Coronary artery (tissue), 2 donors: ENCODE measurements at regions not wholly inside any gene's neighbourhood (a gene's known extent, or its start where the extent isn't known, plus 50 kb on each side); places are given as distances from the start of the nearest gene placed in this dataset.

ENCODE experiments used
- DNase-seq: peaks from one replicate; pipeline ENCODE4 v3.0.0-alpha.2; 2017; ENCODE audit warnings: low spot score
- H3K27ac ChIP-seq, 2 donors: fragments of 200-600 bp; sonication (generic); one replicate each; pipeline ENCODE4 v1.5.1; 2016 to 2019
- H3K4me3 ChIP-seq: fragments of 200-600 bp; sonication (generic); 2 replicates; pipeline ENCODE4 v1.5.1; 2016; ENCODE audit warnings: mild to moderate bottlenecking, moderate library complexity
- TF ChIP-seq, protein P1 (sequence below): fragments of 200-600 bp; sonication (generic); IDR thresholded peaks from one replicate; pipeline ENCODE4 v1.5.1; 2019; ENCODE audit warnings: antibody characterized with exemption

DNA sequence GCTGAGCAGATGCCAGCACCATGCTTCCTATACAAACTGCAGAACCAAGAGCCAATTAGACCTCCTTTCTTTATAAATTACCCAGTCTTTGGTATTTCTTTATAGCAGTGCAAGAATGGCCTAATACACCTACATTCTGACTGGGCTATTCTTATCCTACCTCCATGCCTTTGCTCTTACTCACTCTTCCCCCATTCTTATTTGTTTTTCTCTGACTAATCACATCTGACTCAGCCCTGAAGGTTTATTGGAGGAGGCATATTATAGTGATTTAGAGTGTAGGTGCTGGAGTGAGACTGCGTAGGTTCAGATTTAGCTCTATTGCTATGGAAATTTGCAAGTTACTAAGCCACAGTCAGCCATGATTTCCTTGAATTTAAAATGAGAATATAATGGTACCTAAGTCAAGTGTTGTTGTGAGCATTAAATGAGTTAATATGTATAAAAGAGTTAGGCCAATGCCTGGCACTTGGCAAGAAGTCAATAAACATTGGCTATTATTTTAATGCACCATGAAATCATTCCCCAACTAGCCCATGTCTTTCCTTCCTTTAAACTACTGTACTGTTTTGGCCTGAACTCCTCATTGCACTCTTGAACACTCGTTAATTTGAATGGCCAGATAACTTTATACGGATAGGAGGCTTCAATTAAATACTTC, 531.2 kb upstream of the ZNF608 start:
- H3K27ac ChIP-seq = no peak overlapping the region
- DNase-seq = no peak
- H3K4me3 ChIP-seq = no peak overlapping the region
- TF ChIP-seq, protein P1, sequence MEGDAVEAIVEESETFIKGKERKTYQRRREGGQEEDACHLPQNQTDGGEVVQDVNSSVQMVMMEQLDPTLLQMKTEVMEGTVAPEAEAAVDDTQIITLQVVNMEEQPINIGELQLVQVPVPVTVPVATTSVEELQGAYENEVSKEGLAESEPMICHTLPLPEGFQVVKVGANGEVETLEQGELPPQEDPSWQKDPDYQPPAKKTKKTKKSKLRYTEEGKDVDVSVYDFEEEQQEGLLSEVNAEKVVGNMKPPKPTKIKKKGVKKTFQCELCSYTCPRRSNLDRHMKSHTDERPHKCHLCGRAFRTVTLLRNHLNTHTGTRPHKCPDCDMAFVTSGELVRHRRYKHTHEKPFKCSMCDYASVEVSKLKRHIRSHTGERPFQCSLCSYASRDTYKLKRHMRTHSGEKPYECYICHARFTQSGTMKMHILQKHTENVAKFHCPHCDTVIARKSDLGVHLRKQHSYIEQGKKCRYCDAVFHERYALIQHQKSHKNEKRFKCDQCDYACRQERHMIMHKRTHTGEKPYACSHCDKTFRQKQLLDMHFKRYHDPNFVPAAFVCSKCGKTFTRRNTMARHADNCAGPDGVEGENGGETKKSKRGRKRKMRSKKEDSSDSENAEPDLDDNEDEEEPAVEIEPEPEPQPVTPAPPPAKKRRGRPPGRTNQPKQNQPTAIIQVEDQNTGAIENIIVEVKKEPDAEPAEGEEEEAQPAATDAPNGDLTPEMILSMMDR = no peak

DNA sequence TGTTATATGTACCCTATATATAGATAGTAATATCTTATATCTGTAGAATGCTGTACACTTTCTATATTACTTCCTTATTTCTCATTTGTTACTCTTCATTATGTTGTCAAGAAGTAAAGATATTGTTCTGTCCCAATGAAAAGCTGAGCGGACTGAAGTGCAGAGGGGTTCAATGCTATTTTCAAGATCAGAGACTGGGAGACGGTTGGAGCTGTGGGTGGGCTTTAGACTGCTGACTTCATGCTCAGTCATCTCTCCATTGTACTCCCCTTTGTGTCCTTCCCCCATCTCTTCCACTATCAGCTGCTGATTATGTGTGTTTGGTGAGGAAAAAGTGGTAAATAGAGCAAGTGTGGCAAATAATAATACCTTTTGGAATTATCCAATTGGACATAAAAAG, 532.3 kb upstream of the ZNF608 start:
- TF ChIP-seq, protein P1 = no peak
- H3K4me3 ChIP-seq = no peak overlapping the region
- no peak for DNase-seq

DNA sequence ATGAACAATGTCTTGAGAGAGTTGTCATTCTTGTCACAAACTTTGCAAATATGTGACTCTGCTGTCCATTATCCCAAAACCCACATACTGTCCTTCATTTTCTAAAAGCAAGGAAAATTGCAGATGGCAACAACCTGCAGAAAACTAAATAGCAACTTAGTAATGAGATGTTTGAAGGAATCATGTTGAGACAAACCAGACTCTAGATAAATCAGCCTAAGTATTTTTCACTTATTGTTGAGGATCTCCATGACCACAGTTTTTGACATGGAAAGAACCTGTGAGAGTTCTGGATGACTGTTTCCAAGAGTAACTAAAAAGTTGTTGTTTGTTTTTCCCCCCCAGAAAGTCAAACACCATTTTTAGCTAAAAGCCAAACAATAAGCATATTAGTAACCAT, 535.2 kb upstream of the ZNF608 start:
- Histone ChIP-seq H3K27ac (no peak overlapping the region), H3K4me3 (no peak overlapping the region)
- TF ChIP-seq, protein P1 = no peak
- DNase-seq = no peak

More for the DNA sequence above, 532.3 kb upstream of the ZNF608 start:
- no peak overlapping the region for H3K27ac ChIP-seq

DNA sequence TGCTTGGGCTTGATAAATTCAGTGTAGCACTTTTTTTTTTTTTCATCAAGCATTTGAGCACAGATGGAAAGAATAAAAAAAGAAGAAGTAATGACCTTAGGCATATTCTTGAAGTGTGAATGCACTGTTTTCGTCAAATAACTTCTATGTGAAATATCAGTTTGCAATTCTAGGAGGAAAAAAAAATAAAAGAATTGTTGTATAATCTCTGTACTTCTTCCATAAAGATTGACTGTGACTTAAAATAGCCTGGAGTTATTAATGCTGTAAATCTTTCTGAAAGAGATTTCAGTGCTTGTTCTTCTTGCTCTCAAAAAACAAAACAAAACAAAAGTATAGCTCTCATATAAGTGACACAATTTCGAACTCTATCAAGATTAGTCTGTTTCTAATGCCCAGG, 536.9 kb upstream of the ZNF608 start:
- no peak for DNase-seq
- Histone ChIP-seq H3K4me3 (no peak overlapping the region), H3K27ac (no peak overlapping the region)
- TF ChIP-seq, protein P1 = no peak

DNA sequence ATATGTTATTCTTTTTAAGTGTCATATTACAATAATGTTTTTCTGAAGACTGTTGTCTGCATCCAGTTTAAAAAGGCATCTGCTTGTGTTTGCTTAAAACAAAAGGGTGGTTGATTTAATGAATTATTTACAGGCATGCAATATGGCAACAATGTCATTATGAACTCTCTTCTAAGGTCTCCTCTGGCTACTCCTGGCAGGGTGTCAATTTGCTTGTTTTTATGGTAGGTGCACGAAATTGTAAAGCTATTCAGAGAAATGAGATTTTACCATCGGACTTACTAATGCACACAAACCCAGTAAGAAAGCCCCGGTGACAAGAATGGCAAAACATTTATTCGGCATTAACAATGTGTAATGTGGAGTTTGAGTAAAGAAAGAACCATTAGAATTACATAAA, 539.8 kb upstream of the ZNF608 start:
- TF ChIP-seq, protein P1 = no peak
- Histone ChIP-seq H3K4me3 (no peak overlapping the region), H3K27ac (no peak overlapping the region)
- no peak for DNase-seq

DNA sequence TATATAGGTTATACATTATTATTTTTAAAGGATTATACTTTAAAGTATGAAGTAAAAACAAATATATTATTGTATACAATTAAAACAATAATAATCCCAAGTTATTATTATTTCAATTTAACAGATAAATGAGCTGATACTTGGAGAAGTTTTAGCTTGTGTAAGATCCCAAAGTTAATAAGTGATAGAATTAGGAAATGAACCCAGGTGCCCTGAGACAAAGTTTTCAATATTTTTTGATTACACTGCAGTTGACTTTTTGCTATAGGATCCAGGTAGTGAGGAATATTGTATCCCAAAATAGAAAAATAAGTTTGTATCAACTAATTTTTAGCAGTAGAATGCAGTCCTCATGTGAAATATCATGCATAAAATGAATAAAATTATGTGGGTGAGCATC, 543.2 kb upstream of the ZNF608 start:
- TF ChIP-seq, protein P1 = no peak
- no peak for DNase-seq
- no peak overlapping the region for H3K27ac ChIP-seq
- H3K4me3 ChIP-seq = no peak overlapping the region

DNA sequence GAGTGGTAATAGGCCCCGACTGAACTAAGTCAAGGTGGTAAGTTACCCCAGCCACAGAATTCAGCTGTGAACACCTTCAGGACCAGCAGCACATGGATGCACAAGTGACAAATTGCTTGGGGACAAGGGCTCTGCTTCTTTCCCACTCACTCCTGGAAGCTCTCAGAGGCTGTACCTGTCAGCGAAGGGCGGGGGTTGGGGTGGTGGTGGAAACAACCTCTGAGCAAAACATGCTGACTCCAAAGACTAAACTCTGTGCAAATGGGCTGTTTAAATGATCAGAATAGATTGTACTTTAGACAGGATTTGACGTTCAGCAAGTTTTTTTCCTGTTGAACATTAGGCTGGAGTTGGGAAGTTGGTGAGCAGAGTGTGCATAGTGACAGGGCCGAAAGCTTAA, 544.5 kb upstream of the ZNF608 start:
- TF ChIP-seq, protein P1 = no peak
- Histone ChIP-seq H3K27ac (no peak overlapping the region), H3K4me3 (no peak overlapping the region)
- DNase-seq = no peak
